Right lobe of liver (tissue), 6 donors: ENCODE measurements at regions not wholly inside any gene's neighbourhood (a gene's known extent, or its start where the extent isn't known, plus 50 kb on each side); places are given as distances from the start of the nearest gene placed in this dataset.

Source experiments
- ATAC-seq, 4 donors: fragments of 200-7000 bp; cut with Tn5 transposase; one replicate each; pipeline ENCODE4 v1.9.1; 2020; ENCODE audit warnings: mild to moderate bottlenecking in 4 of 4, moderate library complexity in 4 of 4
- DNase-seq, 3 donors: peaks; one replicate each; pipeline ENCODE4 v3.0.0-alpha.2; 2020
- H3K27ac ChIP-seq, 3 donors: fragments of 200-600 bp; one replicate each; pipeline ENCODE4 v1.8.0; 2022
- H3K27me3 ChIP-seq, 2 donors: fragments of 200-600 bp; one replicate each; pipeline ENCODE4 v1.8.0; 2022
- H3K36me3 ChIP-seq, 4 donors: fragments of 200-600 bp; sonication (generic) in 1 of 4; one replicate each; pipeline versions ENCODE4 v1.5.1 to v1.8.0; 2017 to 2022; ENCODE audit warnings: control low read depth in 1 of 4
- H3K4me1 ChIP-seq, 4 donors: fragments of 200-600 bp; sonication (generic) in 1 of 4; one replicate each; pipeline versions ENCODE4 v1.5.1 to v1.8.0; 2017 to 2022; ENCODE audit warnings: control low read depth in 1 of 4
- H3K4me3 ChIP-seq, 3 donors: fragments of 200-600 bp; one replicate each; pipeline ENCODE4 v1.8.0; 2022
- H3K9me3 ChIP-seq, 4 donors: fragments of 200-600 bp; sonication (generic) in 1 of 4; one replicate each; pipeline versions ENCODE4 v1.5.1 to v1.8.0; 2017 to 2022; ENCODE audit warnings: control low read depth in 1 of 4
- CTCF ChIP-seq, 4 donors: fragments of 200-600 bp in 3 of 4; fragments of 450-650 bp in 1 of 4; IDR thresholded peaks; one replicate each; pipeline versions ENCODE4 v1.5.1 to v1.8.0; 2016 to 2022; ENCODE audit warnings: antibody characterized with exemption in 4 of 4, mild to moderate bottlenecking in 2 of 4
- POLR2A ChIP-seq: fragments of 450-650 bp; IDR thresholded peaks from one replicate; pipeline ENCODE4 v1.6.1; 2017; ENCODE audit warnings: antibody characterized with exemption, mild to moderate bottlenecking
- WGBS: methylation state at CpG from one replicate; pipeline ENCODE4 v1.1.6; 2018; ENCODE audit warnings: low coverage, low lambda C conversion rate; ENCODE audit not compliant: insufficient coverage; ENCODE audit errors: missing lambda C conversion rate; 5-methylcytosine and 5-hydroxymethylcytosine counted together
- intact Hi-C, 2 donors: fragments of 100-400 bp; cut with DNase I; formaldehyde crosslinking; loops; one replicate each; pipeline versions ENCODE4 v1.11.2 to v1.14.1; 2022
- donor health status: DM: no; HTN: yes; CAD: no.
- donor health status: DM: no; HTN: no; CAD: no.
- donor health status: DM: no; HTN: no; CAD: no.
- donor health status: DM: no; HTN: yes; CAD: no.
- donor health status: DM: no; HTN: yes; CAD: no.

GRCh38 chr12:114192013-114192412 lies 213.9 kb downstream of the TBX5 start:
- DNase-seq = no peak
- whole genome bisulfite sequencing = 43% methylated on average over 2 of the region's 4 CpGs
- H3K9me3 ChIP-seq = no peaks in the 10 kb centered on the region
- TF ChIP-seq POLR2A = no peak
- no peak for TF ChIP-seq CTCF (IDR thresholded peaks at IDR 0.05)
- peak in 1 of 4 donors; percentile 52 for ATAC-seq
- no peaks in the 10 kb centered on the region for H3K27me3 ChIP-seq
- no peak overlapping the region for H3K27ac ChIP-seq
- no peak overlapping the region for H3K4me3 ChIP-seq
- no peaks in the 10 kb centered on the region for H3K36me3 ChIP-seq
- no peaks in the 10 kb centered on the region for H3K4me1 ChIP-seq
- intact Hi-C loops = no loop called here

- DNase-seq = no peak
- WGBS = 34% methylated on average over 4 of the region's 6 CpGs
Observed at GRCh38 chr12:114191581-114191980, 214.4 kb downstream of the TBX5 start.

GRCh38 chr12:114190971-114191370 lies 215.0 kb downstream of the TBX5 start:
- Histone ChIP-seq H3K9me3 (no peaks in the 10 kb centered on the region), H3K36me3 (no peaks in the 10 kb centered on the region), H3K4me3 (no peak overlapping the region), H3K27me3 (no peaks in the 10 kb centered on the region), H3K27ac (no peak overlapping the region), H3K4me1 (no peaks in the 10 kb centered on the region)
- ATAC-seq = no peak
- intact Hi-C loops = no loop called here
- no peak for DNase-seq
- WGBS = 64% methylated on average over 2 of the region's 2 CpGs
- TF ChIP-seq CTCF (IDR thresholded peaks at IDR 0.05) (no peak), POLR2A (no peak)

More at GRCh38 chr12:114191581-114191980, 214.4 kb downstream of the TBX5 start:
- Histone ChIP-seq H3K27ac (no peak overlapping the region), H3K27me3 (no peaks in the 10 kb centered on the region), H3K4me3 (no peak overlapping the region), H3K9me3 (no peaks in the 10 kb centered on the region), H3K4me1 (no peaks in the 10 kb centered on the region), H3K36me3 (no peaks in the 10 kb centered on the region)
- no peak for ATAC-seq
- no peak for TF ChIP-seq POLR2A
- TF ChIP-seq CTCF (IDR thresholded peaks at IDR 0.05) = no peak
- intact Hi-C loops = no loop called here

- WGBS = 84% methylated on average over 4 of the region's 4 CpGs
- intact Hi-C loops = no loop called here
Observed at GRCh38 chr12:114189266-114189665, 216.7 kb downstream of the TBX5 start.

More at GRCh38 chr12:114189266-114189665, 216.7 kb downstream of the TBX5 start:
- Histone ChIP-seq H3K27ac (no peak overlapping the region), H3K4me1 (no peaks in the 10 kb centered on the region), H3K9me3 (no peaks in the 10 kb centered on the region), H3K27me3 (no peaks in the 10 kb centered on the region), H3K36me3 (no peaks in the 10 kb centered on the region), H3K4me3 (no peak overlapping the region)
- DNase-seq (no peak), ATAC-seq (no peak)
- TF ChIP-seq CTCF (IDR thresholded peaks at IDR 0.05) = no peak
- no peak for TF ChIP-seq POLR2A
